Activated CD4-positive, alpha-beta memory T cell treated with anti-CD3 and anti-CD28 coated beads, Interleukin-2, amount 10 ng/mL, durations not matched to agents 7 days and 5 days (primary cell): ENCODE measurements at regions not wholly inside any gene's neighbourhood (a gene's known extent, or its start where the extent isn't known, plus 50 kb on each side); places are given as distances from the start of the nearest gene placed in this dataset.

Experiments used
- CTCF ChIA-PET: fragments of 350-600 bp; sonication (Branson Sonifier 250); formaldehyde crosslinking; loops from one replicate; lab custom pipeline; 2021; ENCODE audit warnings: antibody characterized with exemption, inconsistent platforms; lab: Charles Lee
- POLR2A ChIA-PET: fragments of 350-600 bp; sonication (Branson Sonifier 250); formaldehyde crosslinking; loops from one replicate; lab custom pipeline; 2021; ENCODE audit warnings: antibody characterized with exemption; lab: Charles Lee
- DNase-seq: peaks from one replicate; pipeline ENCODE4 v3.0.0-alpha.2; 2020
- H3K27ac Mint-ChIP-seq: one replicate; pipeline ENCODE4 v1.8.0; 2021; ENCODE audit warnings: mild to moderate bottlenecking, mixed read lengths
- H3K27me3 Mint-ChIP-seq: one replicate; pipeline ENCODE4 v1.8.0; 2021; ENCODE audit warnings: mixed read lengths
- H3K36me3 Mint-ChIP-seq: one replicate; pipeline ENCODE4 v1.8.0; 2021; ENCODE audit warnings: low read depth, mixed read lengths
- H3K4me1 Mint-ChIP-seq: one replicate; pipeline ENCODE4 v1.8.0; 2021; ENCODE audit warnings: mixed read lengths
- H3K4me3 Mint-ChIP-seq: one replicate; pipeline ENCODE4 v1.8.0; 2021; ENCODE audit warnings: mild to moderate bottlenecking, mixed read lengths
- H3K9me3 Mint-ChIP-seq: one replicate; pipeline ENCODE4 v1.8.0; 2021; ENCODE audit warnings: mixed read lengths

GRCh38 chr7:25908154-25908949 is 243.6 kb upstream of the NFE2L3 start:
- no peak for DNase-seq
- no peak overlapping the region for H3K4me3 Mint-ChIP-seq
- H3K36me3 Mint-ChIP-seq = no peaks in the 10 kb centered on the region
- H3K27me3 Mint-ChIP-seq = peaks cover 3% of the 10 kb centered on the region
- CTCF ChIA-PET = interaction anchor here (1.0 to 3.1 kb wide), 3 partner anchors 12 to 16 kb away, joined by 3 to 8 read pairs (median 3); no protein-coding TSS in a partner anchor
- no peak overlapping the region for H3K27ac Mint-ChIP-seq
- H3K9me3 Mint-ChIP-seq = no peaks in the 10 kb centered on the region
- H3K4me1 Mint-ChIP-seq = peaks cover 5% of the 10 kb centered on the region
- POLR2A ChIA-PET = interaction anchor here (1.0 kb wide), 1 partner anchor 14 kb away, joined by 3 read pairs; no protein-coding TSS in a partner anchor

GRCh38 chr7:25911738-25912607 is 240.0 kb upstream of the NFE2L3 start:
- no peaks in the 10 kb centered on the region for H3K36me3 Mint-ChIP-seq
- no peak overlapping the region for H3K4me3 Mint-ChIP-seq

GRCh38 chr7:25913598-25914224 is 238.3 kb upstream of the NFE2L3 start:
- peaks cover 23% of the 10 kb centered on the region for H3K27me3 Mint-ChIP-seq
- H3K27ac Mint-ChIP-seq = no peak overlapping the region
- no peak for DNase-seq
- H3K4me3 Mint-ChIP-seq = no peak overlapping the region
- H3K9me3 Mint-ChIP-seq = no peaks in the 10 kb centered on the region
- ChIA-PET CTCF (interaction anchor here (1.7 kb wide), 1 partner anchor 18 kb away, joined by 7 read pairs; no protein-coding TSS in a partner anchor), POLR2A (no interaction called here)
- peaks cover 4% of the 10 kb centered on the region for H3K4me1 Mint-ChIP-seq
- H3K36me3 Mint-ChIP-seq = no peaks in the 10 kb centered on the region

More at GRCh38 chr7:25911738-25912607, 240.0 kb upstream of the NFE2L3 start:
- Mint-ChIP-seq H3K9me3 (no peaks in the 10 kb centered on the region), H3K4me1 (peaks cover 4% of the 10 kb centered on the region), H3K27ac (no peak overlapping the region), H3K27me3 (peaks cover 17% of the 10 kb centered on the region)
- ChIA-PET POLR2A (no interaction called here), CTCF (no interaction called here)
- DNase-seq = no peak

- ChIA-PET POLR2A (interaction anchor here (0.7 kb wide), 1 partner anchor 9 kb away, joined by 3 read pairs; no protein-coding TSS in a partner anchor), CTCF (interaction anchor here (0.7 kb wide), 1 partner anchor 19 kb away, joined by 4 read pairs; no protein-coding TSS in a partner anchor)
- H3K4me1 Mint-ChIP-seq = no peaks in the 10 kb centered on the region
- H3K4me3 Mint-ChIP-seq = no peak overlapping the region
- H3K36me3 Mint-ChIP-seq = no peaks in the 10 kb centered on the region
- peaks cover 38% of the 10 kb centered on the region for H3K27me3 Mint-ChIP-seq
- DNase-seq = no peak
- no peaks in the 10 kb centered on the region for H3K9me3 Mint-ChIP-seq
- no peak overlapping the region for H3K27ac Mint-ChIP-seq
Observed at GRCh38 chr7:25918731-25919130, 233.3 kb upstream of the NFE2L3 start.

GRCh38 chr7:25922296-25922695 is 229.7 kb upstream of the NFE2L3 start:
- POLR2A ChIA-PET = no interaction called here
- H3K27ac Mint-ChIP-seq = no peak overlapping the region
- CTCF ChIA-PET = no interaction called here
- H3K9me3 Mint-ChIP-seq = no peaks in the 10 kb centered on the region
- H3K36me3 Mint-ChIP-seq = no peaks in the 10 kb centered on the region
- no peaks in the 10 kb centered on the region for H3K4me1 Mint-ChIP-seq
- no peak overlapping the region for H3K4me3 Mint-ChIP-seq
- DNase-seq = no peak
- H3K27me3 Mint-ChIP-seq = peaks cover 27% of the 10 kb centered on the region

GRCh38 chr7:25923741-25924460 is 228.1 kb upstream of the NFE2L3 start:
- no peaks in the 10 kb centered on the region for H3K36me3 Mint-ChIP-seq
- peaks cover 29% of the 10 kb centered on the region for H3K27me3 Mint-ChIP-seq
- H3K4me1 Mint-ChIP-seq = no peaks in the 10 kb centered on the region
- no peak overlapping the region for H3K27ac Mint-ChIP-seq
- no peak for DNase-seq
- H3K9me3 Mint-ChIP-seq = no peaks in the 10 kb centered on the region
- ChIA-PET POLR2A (no interaction called here), CTCF (no interaction called here)
- no peak overlapping the region for H3K4me3 Mint-ChIP-seq

GRCh38 chr7:25926009-25926408 is 226.0 kb upstream of the NFE2L3 start:
- Mint-ChIP-seq H3K27ac (no peak overlapping the region), H3K36me3 (no peaks in the 10 kb centered on the region), H3K27me3 (peaks cover 33% of the 10 kb centered on the region), H3K9me3 (no peaks in the 10 kb centered on the region), H3K4me3 (no peak overlapping the region), H3K4me1 (no peaks in the 10 kb centered on the region)
- POLR2A ChIA-PET = no interaction called here
- CTCF ChIA-PET = no interaction called here
- DNase-seq = no peak

GRCh38 chr7:25926451-25926850 is 225.5 kb upstream of the NFE2L3 start:
- CTCF ChIA-PET = no interaction called here
- H3K4me3 Mint-ChIP-seq = no peak overlapping the region
- H3K27me3 Mint-ChIP-seq = peaks cover 34% of the 10 kb centered on the region
- no peaks in the 10 kb centered on the region for H3K36me3 Mint-ChIP-seq
- no peak overlapping the region for H3K27ac Mint-ChIP-seq
- H3K9me3 Mint-ChIP-seq = no peaks in the 10 kb centered on the region
- H3K4me1 Mint-ChIP-seq = no peaks in the 10 kb centered on the region
- no peak for DNase-seq
- POLR2A ChIA-PET = no interaction called here

GRCh38 chr7:25926891-25927625 is 224.9 kb upstream of the NFE2L3 start:
- Mint-ChIP-seq H3K27me3 (peaks cover 33% of the 10 kb centered on the region), H3K36me3 (no peaks in the 10 kb centered on the region), H3K27ac (no peak overlapping the region), H3K4me3 (no peak overlapping the region), H3K9me3 (no peaks in the 10 kb centered on the region), H3K4me1 (no peaks in the 10 kb centered on the region)
- no peak for DNase-seq
- ChIA-PET CTCF (no interaction called here), POLR2A (no interaction called here)

- CTCF ChIA-PET = no interaction called here
- POLR2A ChIA-PET = no interaction called here
- Mint-ChIP-seq H3K4me1 (no peaks in the 10 kb centered on the region), H3K27ac (no peak overlapping the region), H3K27me3 (peaks cover 33% of the 10 kb centered on the region), H3K4me3 (no peak overlapping the region), H3K9me3 (peaks cover under 1% of the 10 kb centered on the region), H3K36me3 (no peaks in the 10 kb centered on the region)
- no peak for DNase-seq
Observed at GRCh38 chr7:25927626-25927978, 224.4 kb upstream of the NFE2L3 start.

GRCh38 chr7:25928549-25929330 is 223.3 kb upstream of the NFE2L3 start:
- CTCF ChIA-PET = no interaction called here
- Mint-ChIP-seq H3K9me3 (peaks cover 10% of the 10 kb centered on the region), H3K27me3 (peaks cover 41% of the 10 kb centered on the region)

More at GRCh38 chr7:25928549-25929330, 223.3 kb upstream of the NFE2L3 start:
- Mint-ChIP-seq H3K36me3 (no peaks in the 10 kb centered on the region), H3K4me1 (no peaks in the 10 kb centered on the region), H3K27ac (no peak overlapping the region), H3K4me3 (no peak overlapping the region)
- no peak for DNase-seq
- POLR2A ChIA-PET = interaction anchor here (0.6 kb wide), 1 partner anchor 10 kb away, joined by 3 read pairs; no protein-coding TSS in a partner anchor
